SU-DHL-6 (cell line): ENCODE measurements at regions not wholly inside any gene's neighbourhood (a gene's known extent, or its start where the extent isn't known, plus 50 kb on each side); places are given as distances from the start of the nearest gene placed in this dataset.
"Not testable (repeated sequence)": the region's sequence is repeated elsewhere in the genome, so short reads cannot be mapped to it uniquely, and the experiment has no call there.

Experiments
- H2AFZ ChIP-seq: fragments of 200-600 bp; sonication (generic); 2 replicates; pipeline ENCODE4 v1.6.1; 2014; ENCODE audit warnings: low read depth, mild to moderate bottlenecking, moderate library complexity, mixed read lengths, antibody characterized with exemption, low read length; ENCODE audit not compliant: severe bottlenecking
- H3F3A ChIP-seq: fragments of 200-600 bp; shearing (Covaris generic); 2 replicates; pipeline ENCODE4 v1.6.0; 2016; ENCODE audit warnings: antibody characterized with exemption, mild to moderate bottlenecking; ENCODE audit not compliant: insufficient read depth
- H3K27ac ChIP-seq: fragments of 200-600 bp; sonication (generic); 2 replicates; pipeline ENCODE4 v1.5.1; 2016; ENCODE audit warnings: low read depth, mild to moderate bottlenecking, low read length, moderate library complexity, mixed read lengths
- H3K27me3 ChIP-seq: fragments of 200-600 bp; sonication (generic), shearing (Covaris generic); 2 replicates; pipeline ENCODE4 v1.6.0; 2014; ENCODE audit warnings: mild to moderate bottlenecking, low read length
- H3K36me3 ChIP-seq: fragments of 200-600 bp; sonication (generic); 2 replicates; pipeline ENCODE4 v1.6.1; 2014; ENCODE audit warnings: mild to moderate bottlenecking, low read length, mixed read lengths
- H3K4me2 ChIP-seq: fragments of 300-600, 200-600 bp; shearing (Covaris generic), sonication (generic); 2 replicates; pipeline ENCODE4 v1.6.0; 2014; ENCODE audit warnings: low read length, low read depth, mild to moderate bottlenecking; ENCODE audit not compliant: poor library complexity, severe bottlenecking
- H3K4me3 ChIP-seq: fragments of 200-600 bp; sonication (generic); 2 replicates; pipeline ENCODE4 v1.5.1; 2014; ENCODE audit warnings: antibody characterized with exemption, low read length, mild to moderate bottlenecking, mixed read lengths; ENCODE audit not compliant: insufficient read depth, poor library complexity, severe bottlenecking
- H3K79me2 ChIP-seq: fragments of 200-600 bp; sonication (generic); 2 replicates; pipeline ENCODE4 v1.6.1; 2014; ENCODE audit warnings: mild to moderate bottlenecking, low read length, moderate library complexity; ENCODE audit not compliant: insufficient read depth
- H3K9ac ChIP-seq: fragments of 200-600 bp; sonication (generic); 2 replicates; pipeline ENCODE4 v1.7.0; 2014; ENCODE audit warnings: mild to moderate bottlenecking, low read length
- H3K9me2 ChIP-seq: fragments of 200-600 bp; sonication (generic); replicated peaks from 2 replicates; pipeline ENCODE4 v1.6.1; 2014; ENCODE audit warnings: low read length; ENCODE audit not compliant: insufficient read depth
- H3K9me3 ChIP-seq: fragments of 200-600 bp; sonication (generic); 2 replicates; pipeline ENCODE4 v1.6.1; 2014; ENCODE audit warnings: low read length, mixed read lengths; ENCODE audit not compliant: insufficient read depth
- H4K20me1 ChIP-seq: fragments of 200-600 bp; sonication (generic); 2 replicates; pipeline ENCODE4 v1.6.1; 2014; ENCODE audit warnings: low read depth, mild to moderate bottlenecking, antibody characterized with exemption, low read length, moderate library complexity, mixed read lengths
- EZH2phosphoT487 ChIP-seq: fragments of 200-600 bp; sonication (generic), shearing (Covaris generic); conservative IDR thresholded peaks from 2 replicates; pipeline ENCODE4 v1.6.1; 2018; ENCODE audit warnings: mild to moderate bottlenecking, antibody characterized with exemption, low read length, moderate library complexity, mixed read lengths
- TF ChIP-seq, protein P1 (sequence below): fragments of 200-600 bp; sonication (generic); IDR thresholded peaks from one replicate; pipeline ENCODE4 v1.5.1; 2017; ENCODE audit warnings: antibody characterized with exemption, mild to moderate bottlenecking, low read length, moderate library complexity; ENCODE audit not compliant: insufficient read depth, poor library complexity, severe bottlenecking

DNA sequence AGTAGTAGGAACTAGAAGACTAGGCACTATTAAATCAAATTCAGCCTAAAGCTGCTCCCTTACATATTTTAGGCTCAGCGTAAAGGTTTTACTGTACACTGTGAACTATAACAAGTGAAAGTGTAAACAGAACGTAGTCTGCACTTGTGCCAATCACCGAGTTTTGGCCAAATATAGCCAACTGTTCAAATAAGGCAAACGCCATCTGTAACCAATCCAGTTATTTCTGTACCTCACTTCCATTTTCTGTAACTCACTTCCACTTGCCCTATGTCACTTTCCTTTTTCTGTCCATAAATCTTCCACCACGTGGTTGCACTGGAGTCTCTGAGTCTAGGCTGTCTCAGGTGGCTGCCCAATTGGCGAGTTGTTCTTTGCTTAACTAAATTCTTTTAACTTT, 2132.2 kb downstream of the LRRC4C start:
- Histone ChIP-seq H3K79me2 (no peaks in the 10 kb centered on the region), H3K9me2 (no peaks in the 10 kb centered on the region), H3K4me2 (no peak overlapping the region), H3K27me3 (no peaks in the 10 kb centered on the region), H3K36me3 (no peaks in the 10 kb centered on the region), H3K9me3 (no peaks in the 10 kb centered on the region), H3F3A (no peaks in the 10 kb centered on the region), H3K9ac (no peak overlapping the region), H2AFZ (no peak overlapping the region), H4K20me1 (no peaks in the 10 kb centered on the region), H3K27ac (no peak overlapping the region), H3K4me3 (no peak overlapping the region)
- TF ChIP-seq, protein P1, sequence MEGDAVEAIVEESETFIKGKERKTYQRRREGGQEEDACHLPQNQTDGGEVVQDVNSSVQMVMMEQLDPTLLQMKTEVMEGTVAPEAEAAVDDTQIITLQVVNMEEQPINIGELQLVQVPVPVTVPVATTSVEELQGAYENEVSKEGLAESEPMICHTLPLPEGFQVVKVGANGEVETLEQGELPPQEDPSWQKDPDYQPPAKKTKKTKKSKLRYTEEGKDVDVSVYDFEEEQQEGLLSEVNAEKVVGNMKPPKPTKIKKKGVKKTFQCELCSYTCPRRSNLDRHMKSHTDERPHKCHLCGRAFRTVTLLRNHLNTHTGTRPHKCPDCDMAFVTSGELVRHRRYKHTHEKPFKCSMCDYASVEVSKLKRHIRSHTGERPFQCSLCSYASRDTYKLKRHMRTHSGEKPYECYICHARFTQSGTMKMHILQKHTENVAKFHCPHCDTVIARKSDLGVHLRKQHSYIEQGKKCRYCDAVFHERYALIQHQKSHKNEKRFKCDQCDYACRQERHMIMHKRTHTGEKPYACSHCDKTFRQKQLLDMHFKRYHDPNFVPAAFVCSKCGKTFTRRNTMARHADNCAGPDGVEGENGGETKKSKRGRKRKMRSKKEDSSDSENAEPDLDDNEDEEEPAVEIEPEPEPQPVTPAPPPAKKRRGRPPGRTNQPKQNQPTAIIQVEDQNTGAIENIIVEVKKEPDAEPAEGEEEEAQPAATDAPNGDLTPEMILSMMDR, result no peak
- no peak for TF ChIP-seq EZH2phosphoT487

DNA sequence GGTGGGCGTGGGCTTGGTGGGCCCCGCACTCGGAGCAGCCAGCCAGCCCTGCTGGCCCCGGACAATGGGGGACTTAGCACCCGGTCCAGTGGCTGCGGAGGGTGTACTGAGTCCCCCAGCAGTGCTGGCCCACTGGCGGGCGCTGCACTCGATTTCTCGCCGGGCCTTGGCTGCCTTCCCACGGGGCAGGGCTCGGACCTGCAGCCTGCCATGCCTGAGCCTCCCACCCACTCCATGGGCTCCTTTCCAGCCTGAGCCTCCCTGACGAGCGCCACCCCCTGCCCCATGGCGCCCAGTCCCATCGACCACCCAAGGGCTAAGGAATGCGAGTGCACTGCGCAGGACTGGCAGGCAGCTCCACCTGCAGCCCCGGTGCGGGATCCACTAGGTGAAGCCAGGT, 2147.6 kb downstream of the LRRC4C start:
- H3F3A ChIP-seq, H3K79me2 ChIP-seq, H3K36me3 ChIP-seq, H2AFZ ChIP-seq, H3K27me3 ChIP-seq, H4K20me1 ChIP-seq, H3K9me3 ChIP-seq, H3K4me2 ChIP-seq, H3K9ac ChIP-seq, H3K4me3 ChIP-seq, H3K27ac ChIP-seq, H3K9me2 ChIP-seq: not testable (repeated sequence)

DNA sequence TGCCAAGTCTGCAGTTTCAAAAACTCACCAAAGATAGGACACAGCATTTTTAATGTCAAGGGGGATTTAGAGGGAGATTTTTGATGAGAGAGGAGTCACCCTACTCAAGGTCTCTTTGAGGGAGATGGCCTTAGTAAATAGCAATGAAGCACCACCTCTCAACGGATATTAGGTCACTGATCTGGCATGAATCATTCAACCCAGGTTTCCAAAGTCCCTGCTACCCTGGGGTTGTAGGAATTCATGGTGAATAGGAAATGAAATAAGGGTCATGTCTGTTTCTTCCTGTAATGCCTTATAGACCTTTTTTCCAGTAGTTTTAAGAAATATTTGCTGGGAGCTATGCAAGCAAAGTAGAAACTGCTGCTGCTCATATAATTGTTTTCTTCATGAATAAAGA, 2154.9 kb downstream of the LRRC4C start:
- Histone ChIP-seq H3K9me2 (no peaks in the 10 kb centered on the region), H3K9ac (no peak overlapping the region), H4K20me1 (no peaks in the 10 kb centered on the region), H3K27me3 (no peaks in the 10 kb centered on the region), H3K4me3 (no peak overlapping the region), H3K9me3 (no peaks in the 10 kb centered on the region), H3K36me3 (no peaks in the 10 kb centered on the region), H2AFZ (no peak overlapping the region), H3K79me2 (no peaks in the 10 kb centered on the region), H3F3A (no peaks in the 10 kb centered on the region), H3K27ac (no peak overlapping the region), H3K4me2 (no peak overlapping the region)
- TF ChIP-seq EZH2phosphoT487, result no peak
- TF ChIP-seq, protein P1, result no peak

DNA sequence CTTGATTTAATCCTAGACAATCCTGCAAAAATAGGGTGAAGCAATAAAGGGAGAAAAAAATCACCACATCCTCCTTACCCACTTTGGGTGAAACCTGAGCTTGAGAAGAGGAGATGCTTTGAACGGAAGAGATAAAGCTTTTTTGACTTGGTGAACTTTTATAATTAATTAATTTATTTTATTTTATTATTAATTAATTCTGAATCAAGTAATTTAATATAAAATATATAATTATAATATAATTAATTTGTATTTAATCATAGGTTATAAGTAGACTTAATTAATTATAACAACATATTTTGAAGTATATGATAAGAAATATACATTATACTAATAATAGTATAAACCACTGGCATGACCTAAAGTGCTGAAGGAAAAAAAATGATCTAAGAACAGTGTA, 2164.8 kb downstream of the LRRC4C start:
- H3K27me3 ChIP-seq, result no peaks in the 10 kb centered on the region
- no peak overlapping the region for H3K4me3 ChIP-seq
- H3K9me3 ChIP-seq, result no peaks in the 10 kb centered on the region
- no peaks in the 10 kb centered on the region for H3K79me2 ChIP-seq
- TF ChIP-seq, protein P1, result no peak
- no peak for TF ChIP-seq EZH2phosphoT487
- no peak overlapping the region for H3K9ac ChIP-seq
- no peak overlapping the region for H2AFZ ChIP-seq
- no peaks in the 10 kb centered on the region for H3K36me3 ChIP-seq
- H3F3A ChIP-seq, result no peaks in the 10 kb centered on the region
- no peak overlapping the region for H3K4me2 ChIP-seq
- no peak overlapping the region for H3K27ac ChIP-seq
- no peaks in the 10 kb centered on the region for H4K20me1 ChIP-seq
- H3K9me2 ChIP-seq, result no peaks in the 10 kb centered on the region
